Erythroblast (primary cell): ENCODE measurements at regions not wholly inside any gene's neighbourhood (a gene's known extent, or its start where the extent isn't known, plus 50 kb on each side); places are given as distances from the start of the nearest gene placed in this dataset.

Experiments used
- GATA1 ChIP-seq: IDR thresholded peaks from 2 replicates; pipeline ENCODE4 v1.6.1; 2011; ENCODE audit warnings: low read depth, mild to moderate bottlenecking, control low read depth, low read length, moderate library complexity
- POLR2A ChIP-seq: IDR thresholded peaks from 2 replicates; pipeline ENCODE4 v1.6.1; 2011; ENCODE audit warnings: mild to moderate bottlenecking, low read length

- TF ChIP-seq POLR2A (no peak), GATA1 (no peak)
Observed at GRCh38 chr3:139100821-139101220, 56.1 kb upstream of the PRR23C start.
